ENCODE measurements at regions not wholly inside any gene's neighbourhood (a gene's known extent, or its start where the extent isn't known, plus 50 kb on each side); places are given as distances from the start of the nearest gene placed in this dataset.

DNA sequence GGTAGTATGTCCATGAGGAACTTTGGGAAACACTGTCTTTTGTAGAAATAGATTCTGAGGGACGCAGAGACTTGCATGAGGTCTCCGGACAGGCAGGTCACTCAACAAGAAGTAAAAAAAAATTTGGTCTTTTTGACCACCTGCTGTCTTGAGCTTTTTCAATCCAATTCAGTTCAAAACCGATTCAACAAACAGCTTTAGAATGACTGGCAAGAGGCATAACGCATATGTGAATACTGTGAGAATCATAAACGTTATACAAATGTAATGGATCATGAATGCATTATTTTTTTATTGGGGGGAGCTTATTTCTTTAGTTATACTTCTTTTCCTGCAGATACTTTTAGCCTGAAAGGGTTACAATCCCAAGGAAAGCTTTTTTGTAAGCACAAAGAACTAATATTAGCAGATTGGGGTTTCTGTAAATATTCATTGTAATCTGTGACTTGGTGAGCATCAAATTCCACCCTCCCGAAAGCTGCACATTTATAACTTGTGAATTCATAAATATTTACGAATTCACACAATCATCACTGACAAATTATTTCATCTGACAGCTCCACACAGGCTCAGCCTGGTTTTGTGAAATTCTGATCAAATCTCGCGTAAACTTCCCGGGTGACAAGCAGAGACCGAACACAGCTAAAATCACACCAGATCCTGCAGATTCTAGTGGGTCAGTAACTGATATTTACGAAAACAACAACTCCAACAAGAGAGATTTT, 507.7 kb downstream of the MN1 start:
- DNase-seq (ENCODE audit: low spot score) = no peak

DNA sequence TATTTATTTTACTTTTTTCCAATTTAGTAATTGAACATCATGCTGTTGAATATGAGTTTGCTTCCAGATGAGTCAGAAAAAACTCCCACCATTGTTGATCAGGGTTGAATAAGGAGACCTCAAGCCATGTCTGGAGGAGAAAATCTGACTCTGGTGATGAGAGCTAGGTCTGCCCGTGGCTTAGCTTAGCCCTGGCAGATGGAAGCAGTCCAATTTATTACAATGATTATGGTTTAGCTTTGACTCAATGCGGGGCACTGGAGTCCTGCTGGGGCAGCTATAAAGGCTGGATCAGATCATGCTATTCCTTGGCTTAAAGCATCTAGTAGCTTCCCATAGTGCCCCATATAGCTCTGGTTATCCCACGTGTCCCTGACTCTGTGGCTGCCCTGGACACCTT, 506.5 kb downstream of the MN1 start:
- DNase-seq (ENCODE audit: low spot score) = no peak

DNA sequence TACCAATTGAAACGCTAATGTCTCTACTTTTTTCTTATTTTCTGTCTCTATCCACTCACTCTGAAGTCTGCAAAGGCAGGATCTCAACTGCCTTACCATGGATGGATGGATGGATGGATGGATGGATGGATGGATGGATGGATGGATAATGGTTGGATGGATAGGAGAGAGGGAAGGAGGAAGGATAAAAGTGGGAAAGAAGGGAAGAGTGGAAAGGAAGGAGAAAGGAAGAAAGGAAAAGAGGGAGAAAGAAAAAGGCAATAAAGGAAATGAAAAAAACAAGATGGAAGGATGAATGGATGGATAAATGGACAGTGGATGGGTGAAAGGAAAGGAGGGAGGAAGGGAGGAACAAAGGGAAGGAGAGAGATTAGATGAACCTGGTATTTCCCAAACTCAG, 506.0 kb downstream of the MN1 start:
- DNase-seq (ENCODE audit: low spot score) = no peak

GRCh38 chr22:27296091-27296675, 505.4 kb downstream of the MN1 start:
- DNase-seq (ENCODE audit: low spot score) = no peak

GRCh38 chr22:27297125-27297524, 504.4 kb downstream of the MN1 start:
- no peak for DNase-seq (ENCODE audit: low spot score)

GRCh38 chr22:27298332-27298731, 503.2 kb downstream of the MN1 start:
- no peak for DNase-seq (ENCODE audit: low spot score)

DNA sequence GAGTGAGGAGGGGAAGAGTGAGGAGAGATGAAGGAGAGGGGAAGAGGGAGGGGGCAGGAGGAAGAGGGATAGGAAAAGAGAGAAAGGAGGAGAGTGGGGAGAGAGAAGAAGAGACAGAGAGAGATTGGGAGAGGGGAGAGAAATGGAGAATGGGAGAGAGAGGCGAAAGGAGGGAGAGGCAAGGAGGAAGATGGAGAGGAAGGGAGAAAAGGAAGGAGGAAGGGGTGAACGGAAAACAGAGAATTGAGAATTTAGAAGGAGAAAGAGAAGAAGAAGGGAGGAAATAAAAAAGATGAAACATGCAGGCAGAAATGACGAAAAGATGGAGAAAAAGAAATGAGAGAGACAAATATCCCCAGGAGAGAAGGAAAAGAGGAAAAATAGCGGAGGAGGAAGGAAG, 502.8 kb downstream of the MN1 start:
- no peak for DNase-seq (ENCODE audit: low spot score)

DNA sequence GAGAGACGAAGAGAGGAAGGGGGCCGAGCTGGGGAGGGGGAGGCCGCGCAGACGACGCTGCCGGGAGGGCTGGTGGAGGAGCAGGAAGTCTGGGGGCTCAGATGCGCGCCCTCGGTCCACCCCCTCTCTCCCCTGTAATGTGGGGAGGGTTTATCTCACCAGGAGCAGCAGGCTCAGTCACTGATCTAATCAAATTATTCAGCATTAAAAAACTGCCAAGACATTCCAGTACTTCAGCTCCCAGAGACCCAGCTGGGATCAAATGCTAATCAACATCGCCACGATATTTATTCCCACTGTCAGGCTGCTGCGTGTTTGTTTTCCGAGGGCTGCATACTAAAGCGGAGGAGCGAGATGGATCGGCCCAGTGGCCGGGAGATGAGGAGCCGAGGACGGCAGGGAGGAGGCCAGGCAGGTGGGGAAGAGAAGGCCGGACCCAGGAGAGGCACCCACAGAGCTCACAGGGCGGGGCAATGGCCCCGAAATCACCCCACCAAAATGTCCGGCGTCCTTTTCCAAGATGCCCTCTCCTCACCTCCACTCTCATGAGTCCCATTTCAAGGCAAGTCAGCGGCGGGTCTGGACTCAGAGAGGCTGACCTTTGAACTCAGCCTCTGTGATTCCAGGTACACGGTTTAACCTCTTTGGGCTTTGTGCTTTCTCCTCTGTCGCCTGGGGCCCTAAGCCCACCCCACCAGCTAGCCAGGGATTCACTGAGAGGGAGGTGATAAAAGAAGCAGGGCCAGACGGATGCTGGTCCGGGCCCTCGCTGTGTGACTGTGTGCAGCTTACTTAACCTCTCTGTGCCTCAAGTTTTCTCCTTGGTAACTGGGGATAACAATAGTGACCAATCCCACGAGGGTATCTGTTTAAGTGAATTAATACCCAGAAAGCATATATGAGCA, 502.1 kb downstream of the MN1 start:
- DNase-seq (ENCODE audit: low spot score) = no peak

- no peak for DNase-seq (ENCODE audit: low spot score)
These were observed 500.8 kb downstream of the MN1 start for GRCh38 chr22:27300536-27301285.

DNA sequence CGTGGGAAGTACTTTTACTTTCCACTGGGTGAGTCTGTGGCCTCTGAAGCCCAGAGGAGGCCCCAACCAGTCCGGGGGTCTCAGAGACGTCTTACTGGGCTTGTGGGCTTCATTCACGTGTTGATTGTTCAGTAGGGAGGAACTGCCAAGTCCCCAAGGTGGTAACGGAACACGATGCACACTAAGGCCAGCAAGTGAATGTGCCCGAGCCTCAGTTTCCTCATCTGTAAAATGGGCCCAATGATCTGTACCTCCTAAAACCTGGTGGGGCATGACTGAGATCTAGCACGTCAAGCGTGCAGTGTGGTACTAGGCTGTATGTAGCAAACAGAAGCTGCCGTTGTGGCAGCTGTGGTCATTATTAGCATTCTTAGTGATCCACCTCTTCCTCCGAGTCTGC, 499.1 kb downstream of the MN1 start:
- DNase-seq (ENCODE audit: low spot score) = no peak

- no peak for DNase-seq (ENCODE audit: low spot score)
These were observed 497.8 kb downstream of the MN1 start for GRCh38 chr22:27303718-27304117.

GRCh38 chr22:27306771-27307170, 494.8 kb downstream of the MN1 start:
- DNase-seq (ENCODE audit: low spot score) = no peak

DNA sequence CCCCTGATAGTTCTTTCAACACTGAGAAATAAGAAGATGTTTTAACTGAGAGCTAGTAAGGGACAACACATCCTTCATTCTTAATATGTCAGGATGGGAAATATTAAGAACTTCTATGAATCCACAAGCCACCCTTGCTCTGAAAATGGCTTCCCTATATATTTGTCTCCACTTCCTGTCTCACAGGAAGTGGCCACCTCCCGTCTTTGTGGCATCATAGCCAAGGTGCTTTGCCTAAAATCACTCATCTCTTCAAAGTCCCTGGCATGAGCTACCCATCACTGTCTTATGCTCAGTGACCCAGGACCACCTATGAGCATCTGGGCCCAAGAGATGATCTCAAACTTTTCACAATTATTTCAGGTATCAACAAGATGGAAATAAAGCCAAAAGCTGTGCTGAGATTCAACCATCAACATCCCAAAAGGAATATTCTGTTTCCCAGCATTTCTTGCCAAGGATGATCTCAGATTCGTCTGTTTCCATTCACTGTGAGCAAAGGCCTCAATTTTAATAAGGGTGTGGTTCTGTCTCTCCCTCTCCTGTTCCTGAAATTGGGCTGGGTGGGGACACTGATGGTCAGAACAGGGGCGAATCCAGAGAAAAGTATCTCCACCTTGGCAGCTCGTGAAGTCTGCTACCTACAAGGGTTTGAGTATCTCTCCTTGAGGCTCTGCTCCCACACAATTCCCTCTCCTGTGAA, 493.9 kb downstream of the MN1 start:
- DNase-seq (ENCODE audit: low spot score) = no peak

- DNase-seq (ENCODE audit: low spot score) = no peak
These were observed 493.0 kb downstream of the MN1 start for GRCh38 chr22:27308513-27308912.

- no peak for DNase-seq (ENCODE audit: low spot score)
These were observed 491.9 kb downstream of the MN1 start for GRCh38 chr22:27309697-27310096.

- DNase-seq (ENCODE audit: low spot score) = no peak
These were observed 490.4 kb downstream of the MN1 start for GRCh38 chr22:27310966-27311697.

DNA sequence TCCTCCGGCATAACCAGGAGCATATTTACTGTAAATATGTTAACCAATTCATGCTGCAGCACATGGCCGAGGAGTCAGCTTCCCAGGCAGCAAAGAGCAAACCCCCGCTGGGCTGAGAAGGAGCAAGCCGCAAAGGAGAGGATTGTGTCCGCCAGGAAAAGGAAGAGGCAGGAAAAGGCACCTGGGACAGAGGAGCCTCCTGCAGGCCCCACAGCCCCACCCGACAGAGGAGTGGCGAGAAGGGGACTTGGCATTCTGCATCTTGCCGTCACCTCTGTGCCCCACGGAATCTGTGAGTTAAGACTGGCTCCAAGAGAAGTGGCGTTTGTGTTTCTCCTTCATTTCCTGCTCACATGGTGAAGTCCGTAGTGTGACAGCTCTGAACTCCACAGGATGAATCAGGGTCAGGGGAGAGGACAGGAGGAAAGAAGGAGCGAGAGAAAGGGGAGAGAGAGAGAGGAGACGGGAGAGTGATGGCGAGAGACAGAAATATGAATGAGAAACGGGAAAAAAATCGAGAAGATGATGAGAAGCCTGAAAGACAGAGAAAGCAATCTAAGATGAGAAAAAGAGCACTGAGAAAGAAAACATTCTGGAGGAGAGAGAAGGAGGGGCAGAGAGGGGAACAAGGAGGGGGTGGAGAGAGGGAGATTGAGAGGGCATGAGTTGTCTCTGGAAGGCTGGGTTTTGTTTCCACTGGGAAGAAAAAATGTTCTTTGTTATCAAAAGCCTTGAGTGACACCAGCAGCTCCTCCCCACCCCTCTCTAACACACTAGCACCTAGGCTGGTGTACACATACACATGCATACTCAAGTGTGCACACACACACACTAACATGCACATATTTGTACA, 489.6 kb downstream of the MN1 start:
- DNase-seq (ENCODE audit: low spot score) = no peak

DNA sequence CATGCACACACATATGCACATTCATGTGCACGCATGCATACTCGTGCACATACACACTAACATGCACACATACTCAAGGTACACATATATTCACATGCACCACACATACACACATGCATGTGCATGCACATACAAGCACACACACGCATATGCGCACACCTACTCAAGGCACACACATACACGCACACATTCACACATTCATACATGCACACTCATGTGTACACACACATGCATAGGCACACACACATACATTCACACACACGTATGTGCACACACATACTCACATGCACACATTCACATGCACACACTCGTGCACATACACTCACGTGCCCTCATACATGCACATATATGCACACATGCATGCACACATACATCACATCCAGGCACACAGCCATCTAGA, 489.0 kb downstream of the MN1 start:
- DNase-seq (ENCODE audit: low spot score) = no peak

DNA sequence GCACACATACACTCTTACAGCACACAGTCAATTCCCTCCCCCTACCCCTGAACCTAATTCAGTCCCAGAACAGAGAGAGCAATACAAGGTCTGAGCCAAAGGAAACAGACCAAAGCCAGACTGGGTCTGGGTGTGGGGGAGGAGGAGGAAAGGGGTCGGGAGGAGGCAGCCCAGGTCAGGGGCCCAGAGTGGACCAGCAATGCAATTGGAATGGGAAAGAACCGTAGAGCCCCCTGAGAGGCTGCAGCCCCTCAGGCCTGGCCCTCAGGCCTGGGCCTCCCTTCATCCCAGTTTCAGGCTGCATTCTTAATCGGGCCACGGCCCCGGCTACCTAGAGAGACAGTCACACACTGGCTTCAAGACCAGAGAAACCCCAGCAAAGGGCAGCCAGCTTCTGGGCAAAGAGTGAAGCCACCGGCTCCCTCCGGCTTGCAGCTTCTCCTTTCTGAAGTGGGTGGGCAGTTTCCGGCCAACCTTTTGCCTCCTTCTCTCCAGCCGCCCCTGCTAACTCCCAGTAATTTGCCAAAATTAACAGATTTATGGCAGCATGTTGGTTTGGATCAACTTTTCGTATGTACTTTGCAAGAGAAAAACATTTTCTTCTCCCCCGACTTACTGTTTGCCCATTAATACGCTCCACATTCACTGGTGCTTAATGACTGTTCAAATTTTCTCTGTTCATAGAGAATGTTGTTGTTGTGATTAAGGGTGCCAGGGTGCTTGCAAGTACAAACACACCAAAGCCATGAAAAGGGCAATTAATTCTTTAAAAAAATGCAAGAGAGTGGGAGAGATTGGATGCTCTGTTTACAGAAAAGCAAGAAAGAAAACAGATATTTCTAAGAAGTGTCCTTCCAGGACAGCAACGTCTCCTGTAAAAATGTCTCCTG, 488.3 kb downstream of the MN1 start:
- DNase-seq (ENCODE audit: low spot score) = no peak
